Stomach (tissue), 4 donors: ENCODE measurements at regions not wholly inside any gene's neighbourhood (a gene's known extent, or its start where the extent isn't known, plus 50 kb on each side); places are given as distances from the start of the nearest gene placed in this dataset.

Source experiments
- EP300 ChIP-seq: sonication (generic); formaldehyde crosslinking; IDR thresholded peaks from one replicate; pipeline ENCODE4 v1.6.1; 2017; ENCODE audit warnings: antibody characterized with exemption
- POLR2A ChIP-seq, 4 donors: fragments of 450-650 bp; IDR thresholded peaks; one replicate each; pipeline ENCODE4 v1.6.1; 2016; ENCODE audit warnings: antibody characterized with exemption in 4 of 4, control low read depth in 2 of 4, mild to moderate bottlenecking in 1 of 4, moderate library complexity in 1 of 4
- POLR2AphosphoS5 ChIP-seq, 3 donors: sonication (generic); formaldehyde crosslinking; IDR thresholded peaks; one replicate each; pipeline ENCODE4 v1.6.1; 2016; ENCODE audit warnings: antibody characterized with exemption in 3 of 3
- TF ChIP-seq, protein P1 (sequence below), 7 experiments: fragments of 450-650 bp in 4 of 7; fragments of 200-600 bp in 3 of 7; sonication (generic) in 3 of 7; IDR thresholded peaks; one replicate each; pipeline ENCODE4 v1.5.1; 2016 to 2019; ENCODE audit warnings: antibody characterized with exemption in 7 of 7, control low read depth in 2 of 7, mild to moderate bottlenecking in 1 of 7

DNA sequence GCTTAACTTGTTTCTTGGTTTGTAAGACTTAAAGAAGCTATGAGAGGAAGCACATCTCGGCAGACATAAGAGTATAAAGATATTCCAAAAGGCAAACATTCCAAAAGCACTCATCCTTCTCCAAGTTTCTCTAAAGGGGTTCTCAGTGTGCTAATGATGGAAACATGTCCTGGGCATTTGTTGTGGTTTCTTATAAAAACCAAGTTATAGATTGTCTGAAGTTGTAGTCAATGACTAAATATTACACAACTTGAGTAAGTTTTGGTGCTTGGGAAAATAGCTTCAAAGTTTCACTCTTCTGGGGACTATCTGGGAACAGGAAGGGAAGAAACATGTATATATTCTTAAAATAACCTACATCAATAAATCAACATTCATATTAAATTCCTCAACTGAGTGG, 128.3 kb upstream of the TBX18 start:
- TF ChIP-seq, protein P1, sequence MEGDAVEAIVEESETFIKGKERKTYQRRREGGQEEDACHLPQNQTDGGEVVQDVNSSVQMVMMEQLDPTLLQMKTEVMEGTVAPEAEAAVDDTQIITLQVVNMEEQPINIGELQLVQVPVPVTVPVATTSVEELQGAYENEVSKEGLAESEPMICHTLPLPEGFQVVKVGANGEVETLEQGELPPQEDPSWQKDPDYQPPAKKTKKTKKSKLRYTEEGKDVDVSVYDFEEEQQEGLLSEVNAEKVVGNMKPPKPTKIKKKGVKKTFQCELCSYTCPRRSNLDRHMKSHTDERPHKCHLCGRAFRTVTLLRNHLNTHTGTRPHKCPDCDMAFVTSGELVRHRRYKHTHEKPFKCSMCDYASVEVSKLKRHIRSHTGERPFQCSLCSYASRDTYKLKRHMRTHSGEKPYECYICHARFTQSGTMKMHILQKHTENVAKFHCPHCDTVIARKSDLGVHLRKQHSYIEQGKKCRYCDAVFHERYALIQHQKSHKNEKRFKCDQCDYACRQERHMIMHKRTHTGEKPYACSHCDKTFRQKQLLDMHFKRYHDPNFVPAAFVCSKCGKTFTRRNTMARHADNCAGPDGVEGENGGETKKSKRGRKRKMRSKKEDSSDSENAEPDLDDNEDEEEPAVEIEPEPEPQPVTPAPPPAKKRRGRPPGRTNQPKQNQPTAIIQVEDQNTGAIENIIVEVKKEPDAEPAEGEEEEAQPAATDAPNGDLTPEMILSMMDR (IDR thresholded peaks at IDR 0.05), result no peak
- TF ChIP-seq EP300 (no peak), POLR2AphosphoS5 (IDR thresholded peaks at IDR 0.05) (no peak), POLR2A (IDR thresholded peaks at IDR 0.05) (no peak)
